RWPE2 (cell line): ENCODE measurements at regions not wholly inside any gene's neighbourhood (a gene's known extent, or its start where the extent isn't known, plus 50 kb on each side); places are given as distances from the start of the nearest gene placed in this dataset.

Experiments used
- ATAC-seq: fragments of 200-7000 bp; cut with Tn5 transposase; 3 replicates; pipeline ENCODE4 v1.9.1; 2021; ENCODE audit warnings: low read depth
- DNase-seq: peaks from one replicate; pipeline ENCODE4 v3.0.0-alpha.2; 2020; ENCODE audit warnings: low spot score
- H3K27ac ChIP-seq: fragments of 450-650 bp; 2 replicates; pipeline ENCODE4 v1.5.1; 2017; ENCODE audit warnings: mild to moderate bottlenecking; ENCODE audit not compliant: poor library complexity, severe bottlenecking
- H3K27me3 ChIP-seq: fragments of 250-450 bp; sonication (Bioruptor Pico); 2 replicates; pipeline ENCODE4 v1.5.1; 2021; ENCODE audit warnings: mild to moderate bottlenecking, moderate library complexity; ENCODE audit not compliant: insufficient read depth, poor library complexity, severe bottlenecking
- H3K36me3 ChIP-seq: fragments of 250-450 bp; sonication (Bioruptor Pico); 2 replicates; pipeline ENCODE4 v1.5.1; 2020; ENCODE audit warnings: low read depth, mild to moderate bottlenecking, moderate library complexity
- H3K4me1 ChIP-seq: fragments of 250-450 bp; sonication (Bioruptor Pico); 2 replicates; pipeline ENCODE4 v1.5.1; 2021; ENCODE audit warnings: mild to moderate bottlenecking, moderate library complexity; ENCODE audit not compliant: insufficient read depth, poor library complexity, severe bottlenecking
- H3K4me3 ChIP-seq: fragments of 250-450 bp; sonication (Bioruptor Pico); 2 replicates; pipeline ENCODE4 v1.5.1; 2021; ENCODE audit warnings: mild to moderate bottlenecking, moderate library complexity; ENCODE audit not compliant: severe bottlenecking
- H3K9me3 ChIP-seq: fragments of 250-450 bp; sonication (Bioruptor Pico); 2 replicates; pipeline ENCODE4 v1.5.1; 2021; ENCODE audit warnings: mild to moderate bottlenecking, moderate library complexity; ENCODE audit not compliant: severe bottlenecking
- TF ChIP-seq, protein P1 (sequence below): fragments of 450-650 bp; IDR thresholded peaks from one replicate; pipeline ENCODE4 v1.5.1; 2017; ENCODE audit warnings: mild to moderate bottlenecking, moderate library complexity; ENCODE audit not compliant: poor library complexity, severe bottlenecking

DNA sequence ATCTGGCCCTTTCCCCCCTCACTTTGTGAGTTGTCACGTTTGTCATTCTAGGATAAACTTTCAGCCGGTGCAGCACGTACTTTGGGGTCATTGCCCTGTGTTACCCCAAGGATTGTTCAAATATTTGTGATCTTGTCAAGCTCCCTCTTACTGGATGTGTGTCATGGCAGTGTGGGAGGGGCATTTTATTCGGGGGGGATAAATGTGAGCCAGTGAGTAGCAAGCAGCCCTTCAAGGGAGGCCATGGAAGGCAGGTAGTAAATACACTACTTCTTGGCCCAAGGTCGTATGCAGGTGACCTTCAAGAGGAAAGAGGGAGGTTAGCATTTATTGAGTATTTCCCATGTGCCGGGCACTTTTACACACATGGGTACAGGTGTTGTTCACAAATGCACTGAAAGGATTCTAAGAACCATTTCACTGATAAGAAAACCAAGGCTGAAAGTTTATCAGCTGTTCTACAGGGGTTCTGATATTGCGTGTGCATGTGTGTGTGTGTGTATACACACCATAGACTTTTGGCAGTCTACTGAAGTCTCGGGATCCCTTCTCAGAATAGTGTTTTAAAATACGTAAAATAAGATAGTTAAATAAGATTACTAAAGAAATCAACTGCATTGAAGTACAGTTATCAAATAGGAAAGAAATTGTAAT, 410.3 kb upstream of the TBX3 start:
- no peaks in the 10 kb centered on the region for H3K27me3 ChIP-seq
- H3K27ac ChIP-seq: no peak overlapping the region
- no peaks in the 10 kb centered on the region for H3K9me3 ChIP-seq
- no peak for ATAC-seq
- no peak overlapping the region for H3K4me3 ChIP-seq
- no peaks in the 10 kb centered on the region for H3K4me1 ChIP-seq
- TF ChIP-seq, protein P1, sequence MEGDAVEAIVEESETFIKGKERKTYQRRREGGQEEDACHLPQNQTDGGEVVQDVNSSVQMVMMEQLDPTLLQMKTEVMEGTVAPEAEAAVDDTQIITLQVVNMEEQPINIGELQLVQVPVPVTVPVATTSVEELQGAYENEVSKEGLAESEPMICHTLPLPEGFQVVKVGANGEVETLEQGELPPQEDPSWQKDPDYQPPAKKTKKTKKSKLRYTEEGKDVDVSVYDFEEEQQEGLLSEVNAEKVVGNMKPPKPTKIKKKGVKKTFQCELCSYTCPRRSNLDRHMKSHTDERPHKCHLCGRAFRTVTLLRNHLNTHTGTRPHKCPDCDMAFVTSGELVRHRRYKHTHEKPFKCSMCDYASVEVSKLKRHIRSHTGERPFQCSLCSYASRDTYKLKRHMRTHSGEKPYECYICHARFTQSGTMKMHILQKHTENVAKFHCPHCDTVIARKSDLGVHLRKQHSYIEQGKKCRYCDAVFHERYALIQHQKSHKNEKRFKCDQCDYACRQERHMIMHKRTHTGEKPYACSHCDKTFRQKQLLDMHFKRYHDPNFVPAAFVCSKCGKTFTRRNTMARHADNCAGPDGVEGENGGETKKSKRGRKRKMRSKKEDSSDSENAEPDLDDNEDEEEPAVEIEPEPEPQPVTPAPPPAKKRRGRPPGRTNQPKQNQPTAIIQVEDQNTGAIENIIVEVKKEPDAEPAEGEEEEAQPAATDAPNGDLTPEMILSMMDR: no peak
- no peak for DNase-seq
- no peaks in the 10 kb centered on the region for H3K36me3 ChIP-seq

DNA sequence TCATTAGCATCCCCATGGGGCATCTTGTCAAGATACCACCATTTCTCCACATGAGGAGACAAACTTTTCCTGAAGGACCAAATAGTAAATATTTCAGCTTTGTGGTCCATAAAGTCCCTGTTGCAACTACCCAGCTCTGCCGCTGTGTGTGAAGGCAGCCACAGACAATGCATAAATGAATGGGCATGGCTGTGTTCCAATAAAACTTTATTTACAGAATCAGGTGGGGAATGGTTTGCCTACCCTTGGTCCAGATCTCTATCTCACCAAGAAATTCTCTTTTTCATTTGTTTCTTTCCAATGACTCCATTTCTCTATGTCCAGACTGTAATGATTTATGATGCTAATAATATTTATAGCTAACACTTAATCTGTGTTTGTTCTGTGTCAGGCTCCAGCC, 409.3 kb upstream of the TBX3 start:
- TF ChIP-seq, protein P1: no peak
- no peak for ATAC-seq
- Histone ChIP-seq H3K4me3 (no peak overlapping the region), H3K9me3 (no peaks in the 10 kb centered on the region), H3K27me3 (no peaks in the 10 kb centered on the region), H3K27ac (no peak overlapping the region), H3K4me1 (no peaks in the 10 kb centered on the region), H3K36me3 (no peaks in the 10 kb centered on the region)
- DNase-seq: no peak

DNA sequence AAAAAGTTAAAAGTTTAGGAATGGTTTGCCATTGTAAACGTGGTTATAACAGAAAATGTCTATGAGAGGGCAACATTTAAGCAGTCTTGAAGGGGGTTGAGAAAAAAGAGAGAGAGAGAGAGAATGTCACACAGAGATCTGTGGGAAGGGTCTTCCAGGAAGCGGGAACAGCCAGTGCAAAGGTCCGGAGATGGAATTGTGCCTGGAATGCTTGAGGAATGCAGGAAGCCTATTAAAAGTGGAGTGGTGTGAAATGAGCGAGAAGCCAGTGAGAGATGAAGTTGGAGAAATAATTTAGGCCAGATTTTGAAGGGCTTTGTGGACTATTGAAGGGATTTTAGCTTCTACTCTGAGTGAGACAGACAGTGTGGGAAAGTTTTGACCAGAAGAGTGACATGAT, 406.8 kb upstream of the TBX3 start:
- no peak for DNase-seq
- Histone ChIP-seq H3K36me3 (no peaks in the 10 kb centered on the region), H3K4me1 (no peaks in the 10 kb centered on the region), H3K9me3 (no peaks in the 10 kb centered on the region), H3K27ac (no peak overlapping the region), H3K4me3 (no peak overlapping the region), H3K27me3 (no peaks in the 10 kb centered on the region)
- ATAC-seq: no peak
- TF ChIP-seq, protein P1: no peak

DNA sequence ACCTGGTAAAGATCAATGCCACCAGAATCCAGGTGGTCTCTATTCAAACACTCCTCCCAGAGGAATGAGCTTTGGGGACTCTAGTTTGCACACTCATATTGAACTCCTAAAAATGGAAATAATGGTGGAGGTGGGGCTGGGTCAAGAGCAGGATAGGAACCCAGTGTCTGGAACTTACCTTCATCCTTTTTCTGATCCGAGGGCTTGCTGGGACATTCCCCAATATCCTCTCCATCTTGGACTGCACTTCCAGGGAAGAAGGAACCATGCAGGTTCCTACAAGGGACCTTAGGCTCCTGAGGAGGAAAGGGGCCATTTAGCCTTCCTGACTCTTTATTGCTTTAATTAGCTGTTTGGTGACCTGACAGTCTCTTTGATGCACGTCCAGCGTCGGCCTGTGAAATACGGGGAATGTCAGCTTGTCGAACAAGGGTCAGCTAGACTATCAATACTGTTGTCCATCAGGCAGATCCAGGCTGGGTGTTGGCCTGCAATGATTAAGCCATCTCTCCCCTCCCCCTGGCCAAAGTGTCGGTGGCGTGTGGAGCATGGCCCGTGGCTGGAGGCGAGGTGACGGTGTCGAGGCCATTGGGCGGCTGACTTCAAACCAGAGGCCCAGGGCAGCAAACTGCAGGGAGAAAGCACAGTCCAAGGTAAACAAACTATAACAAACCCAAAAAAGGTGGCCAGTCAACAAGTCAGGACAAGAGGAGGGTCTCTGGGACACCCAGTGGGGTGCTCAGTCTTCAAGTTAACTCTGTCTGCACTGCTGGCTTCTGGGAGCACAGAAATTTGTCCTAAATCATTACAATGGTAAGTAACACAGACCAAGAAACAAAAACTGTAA, 405.2 kb upstream of the TBX3 start:
- ATAC-seq (no peak), DNase-seq (no peak)
- Histone ChIP-seq H3K36me3 (no peaks in the 10 kb centered on the region), H3K9me3 (no peaks in the 10 kb centered on the region), H3K4me1 (no peaks in the 10 kb centered on the region), H3K27me3 (no peaks in the 10 kb centered on the region), H3K27ac (no peak overlapping the region), H3K4me3 (no peak overlapping the region)
- TF ChIP-seq, protein P1: no peak
